Pulmonary artery endothelial cell (primary cell): ENCODE measurements at regions not wholly inside any gene's neighbourhood (a gene's known extent, or its start where the extent isn't known, plus 50 kb on each side); places are given as distances from the start of the nearest gene placed in this dataset.
"Not testable (repeated sequence)": the region's sequence is repeated elsewhere in the genome, so short reads cannot be mapped to it uniquely, and the experiment has no call there.

Experiments
- DNase-seq: peaks from one replicate; pipeline ENCODE4 v3.0.0-alpha.2; 2011; ENCODE audit warnings: low read depth, low spot score

DNA sequence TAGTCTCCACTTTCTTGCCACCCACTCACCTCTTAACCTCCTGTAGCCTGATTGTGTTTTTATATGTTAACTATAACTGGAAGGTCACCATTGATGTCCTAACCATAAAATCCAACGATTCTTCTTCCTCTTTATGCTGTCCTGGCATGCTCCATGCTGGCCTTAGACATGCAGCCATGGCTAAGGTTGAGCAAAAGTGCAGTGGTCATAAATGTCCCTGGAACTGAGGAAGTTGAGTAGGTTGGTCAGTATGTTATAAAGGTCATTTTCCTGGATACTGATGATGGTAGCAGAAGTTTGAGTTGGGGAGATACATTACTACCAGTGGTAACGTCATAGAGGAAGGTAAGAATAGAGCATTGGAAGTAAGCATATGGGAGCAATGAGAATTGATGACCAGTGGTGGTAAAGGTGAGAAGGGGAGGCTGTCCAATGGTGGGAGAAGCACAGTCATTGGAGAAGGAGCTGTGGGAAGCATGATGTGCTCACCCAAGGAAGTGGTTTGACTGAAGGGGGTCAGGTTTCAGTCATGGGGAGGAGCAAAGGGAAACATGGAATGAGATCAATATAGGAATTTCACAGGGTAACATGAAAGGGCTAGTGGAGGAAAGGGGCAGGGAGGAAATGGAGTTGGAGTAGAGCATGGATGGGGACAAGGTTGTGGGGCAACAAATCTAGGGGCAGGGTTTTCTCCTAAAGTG is 240.8 kb downstream of the DACT1 start:
- no peak for DNase-seq

GRCh38 chr14:58881433-58881832 is 243.7 kb downstream of the DACT1 start:
- no peak for DNase-seq

DNA sequence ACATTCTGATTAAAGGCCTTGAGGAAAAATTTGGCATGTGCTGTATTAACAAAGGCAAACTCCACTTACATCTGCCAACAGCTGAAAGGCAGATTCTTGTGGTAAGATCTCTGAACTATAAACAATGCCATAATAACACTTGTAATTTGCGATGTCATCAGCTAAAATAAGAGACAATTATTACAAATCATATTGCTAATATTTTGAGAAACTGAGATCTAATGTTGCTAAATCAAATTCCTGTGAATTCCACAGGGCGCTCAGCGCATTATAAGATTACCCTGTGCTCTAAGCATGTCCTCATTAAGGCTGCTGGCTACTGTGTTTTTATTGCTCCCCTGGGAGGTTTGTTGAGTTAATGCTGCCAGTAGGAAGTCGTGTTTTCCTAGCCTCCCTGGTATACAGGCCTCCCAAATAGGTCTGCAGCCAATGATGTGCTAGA is 244.8 kb downstream of the DACT1 start:
- no peak for DNase-seq

- no peak for DNase-seq
Observed at GRCh38 chr14:58884442-58884841, 246.7 kb downstream of the DACT1 start.

DNA sequence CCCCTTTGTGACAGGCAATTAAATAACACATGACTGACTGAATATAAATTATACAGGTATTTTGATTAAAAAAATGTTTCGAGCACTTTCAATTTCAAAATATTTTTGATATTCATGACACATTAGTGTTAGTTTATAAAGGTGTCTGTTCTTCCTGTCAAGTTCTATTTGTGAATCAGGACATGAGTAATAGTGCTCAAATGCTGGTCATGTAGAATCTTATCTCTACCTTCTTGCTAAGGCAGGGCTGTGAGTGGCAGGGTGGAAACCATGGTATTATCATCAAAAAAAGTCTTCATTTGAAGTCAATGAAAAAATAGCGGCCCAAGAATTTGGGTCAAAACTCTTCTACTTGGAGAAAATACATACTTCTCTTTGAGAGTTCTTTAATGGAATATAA is 250.2 kb downstream of the DACT1 start:
- DNase-seq = no peak

DNA sequence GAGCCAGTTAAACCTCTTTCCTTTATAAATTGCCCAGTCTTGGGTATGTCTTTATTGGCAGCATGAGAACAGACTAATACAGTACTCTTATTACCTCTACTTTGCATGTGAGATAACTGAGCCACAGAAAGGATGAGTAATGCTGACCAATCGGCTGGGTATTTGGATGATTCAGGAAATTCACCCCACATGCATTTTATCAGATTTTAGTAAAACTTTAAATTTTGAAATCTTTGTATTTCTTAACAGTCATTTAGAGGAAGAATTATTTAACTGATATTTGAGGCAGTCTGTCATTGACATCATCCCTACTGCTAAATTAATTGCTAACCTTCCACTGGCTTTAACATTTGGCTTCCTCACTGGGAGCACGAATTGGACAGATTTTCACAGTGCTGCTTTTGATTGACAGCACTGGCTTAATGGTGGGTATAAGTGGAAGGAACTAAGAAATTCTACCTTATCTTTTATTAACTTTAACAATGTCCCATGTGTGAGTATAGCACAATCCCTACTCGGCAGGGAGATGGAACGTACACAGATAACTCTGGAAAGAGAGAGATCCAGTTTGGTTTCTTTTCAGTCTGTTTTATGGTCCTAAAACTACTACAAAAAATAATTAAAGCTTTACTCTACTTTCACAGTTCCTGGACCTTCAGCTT is 261.0 kb downstream of the DACT1 start:
- no peak for DNase-seq

DNA sequence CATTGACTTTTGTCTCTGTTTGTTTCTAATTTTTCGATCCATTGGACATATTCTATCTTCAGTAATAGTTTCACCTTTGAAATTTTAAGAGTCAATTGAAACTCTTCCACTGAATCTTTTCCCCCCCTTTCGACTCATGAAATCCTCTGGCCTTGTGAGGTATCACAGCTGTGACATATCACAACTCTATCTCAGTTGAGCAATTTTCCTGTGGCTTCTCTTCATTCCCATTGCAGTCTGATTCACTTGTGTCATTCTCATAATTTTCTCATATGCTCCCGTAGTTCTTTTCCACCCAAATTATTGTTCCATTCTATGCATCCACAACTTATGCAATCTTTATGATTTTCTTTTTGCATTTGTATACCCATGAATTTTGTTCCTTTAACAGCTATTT is 261.6 kb downstream of the DACT1 start:
- no peak for DNase-seq

DNA sequence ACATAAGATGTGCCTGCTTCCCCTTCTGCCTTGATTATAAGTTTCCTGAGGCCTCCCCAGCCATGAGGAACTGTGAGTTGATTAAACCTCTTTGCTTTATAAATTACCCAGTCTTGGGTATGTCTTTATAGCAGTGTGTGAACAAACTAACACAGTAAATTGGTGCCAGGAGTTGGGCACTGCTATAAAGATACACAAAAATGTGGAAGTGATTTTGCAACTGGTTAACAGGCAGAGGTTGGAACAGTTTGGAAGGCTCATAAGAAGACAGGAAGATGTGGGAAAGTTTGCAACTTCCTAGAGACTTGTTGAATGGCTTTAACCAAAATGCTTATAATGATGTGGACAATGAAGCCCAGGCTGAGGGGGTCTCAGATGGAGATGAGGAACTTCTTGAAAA is 264.1 kb downstream of the DACT1 start:
- no peak for DNase-seq

DNA sequence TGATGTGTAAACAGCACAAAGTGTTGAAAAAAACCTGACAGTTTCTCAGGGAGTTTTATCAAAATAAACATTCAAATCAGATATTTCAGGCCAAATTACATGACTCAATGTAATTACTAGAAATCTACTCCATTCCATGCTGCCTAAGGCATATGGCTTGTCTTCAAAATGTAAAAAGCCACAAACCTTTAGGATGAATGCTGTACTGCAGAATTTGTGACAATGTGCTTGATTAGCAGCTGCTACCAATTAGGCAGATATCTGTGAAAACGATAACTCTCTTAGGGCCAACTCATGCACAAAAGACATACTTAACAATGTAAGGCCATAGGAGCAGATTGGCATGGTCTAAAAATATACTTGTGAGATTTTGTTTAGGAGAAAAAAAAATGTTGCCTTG is 267.0 kb downstream of the DACT1 start:
- DNase-seq = no peak

GRCh38 chr14:58907803-58908202 is 270.0 kb downstream of the DACT1 start:
- DNase-seq = no peak

- no peak for DNase-seq
Observed at GRCh38 chr14:58912287-58912686, 274.5 kb downstream of the DACT1 start.

DNA sequence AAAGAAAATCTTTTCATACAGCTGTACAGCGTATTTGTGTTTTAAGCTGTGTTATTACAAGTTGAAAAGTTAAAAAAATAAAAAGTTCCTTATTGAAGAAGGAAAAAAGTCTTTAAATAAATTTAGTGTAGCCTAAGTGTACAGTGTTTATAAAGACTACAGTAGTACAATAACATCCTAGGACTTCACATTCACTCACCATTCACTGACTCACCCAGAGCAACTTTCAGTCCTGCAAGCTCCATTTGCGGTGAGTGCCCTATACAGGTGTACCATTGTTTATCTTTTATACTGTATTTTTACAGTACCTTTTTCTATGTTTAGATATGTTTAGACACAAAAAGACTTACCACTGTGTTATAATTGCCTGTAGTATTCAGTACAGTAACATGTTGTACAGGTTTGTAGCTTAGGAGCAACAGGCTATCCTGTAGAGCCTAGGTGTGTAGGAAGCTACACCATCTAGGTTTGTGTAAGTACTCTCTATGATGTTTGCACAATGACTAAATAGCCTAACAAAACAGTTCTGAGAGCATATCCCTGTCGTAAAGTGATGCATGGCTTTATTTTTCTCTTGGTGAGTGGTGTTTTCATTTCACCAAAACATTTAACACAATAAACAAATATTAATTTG is 275.2 kb downstream of the DACT1 start:
- DNase-seq = no peak

- DNase-seq = no peak
Observed at GRCh38 chr14:58914279-58914855, 274.1 kb upstream of the DAAM1 start.

DNA sequence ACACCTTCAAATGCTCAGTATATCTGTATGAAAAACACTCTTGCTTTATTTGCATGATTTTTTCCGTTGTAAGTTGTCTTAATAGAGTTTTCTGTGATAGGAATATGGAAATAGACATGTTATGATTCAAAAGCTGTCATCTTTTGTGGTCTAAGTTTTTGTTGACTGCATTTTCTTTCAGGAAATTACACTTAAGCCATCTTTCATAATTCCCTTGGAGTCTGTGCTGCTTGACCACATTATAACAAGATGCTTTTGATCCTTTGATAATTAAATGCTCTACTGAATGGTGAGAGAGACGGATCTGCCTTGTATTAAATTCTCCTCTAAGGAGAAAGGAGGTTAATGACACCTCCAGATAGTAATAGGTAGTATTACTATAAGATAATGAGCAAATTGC is 272.8 kb upstream of the DAAM1 start:
- no peak for DNase-seq

- DNase-seq = no peak
Observed at GRCh38 chr14:58918066-58918738, 270.3 kb upstream of the DAAM1 start.

- DNase-seq = no peak
Observed at GRCh38 chr14:58919217-58919616, 269.2 kb upstream of the DAAM1 start.

GRCh38 chr14:58920230-58920629 is 268.2 kb upstream of the DAAM1 start:
- no peak for DNase-seq

- not testable (repeated sequence) for DNase-seq
Observed at GRCh38 chr14:58922201-58922940, 266.1 kb upstream of the DAAM1 start.

GRCh38 chr14:58923751-58924405 is 264.6 kb upstream of the DAAM1 start:
- DNase-seq = no peak

- DNase-seq = no peak
Observed at GRCh38 chr14:58941629-58942028, 246.8 kb upstream of the DAAM1 start.

DNA sequence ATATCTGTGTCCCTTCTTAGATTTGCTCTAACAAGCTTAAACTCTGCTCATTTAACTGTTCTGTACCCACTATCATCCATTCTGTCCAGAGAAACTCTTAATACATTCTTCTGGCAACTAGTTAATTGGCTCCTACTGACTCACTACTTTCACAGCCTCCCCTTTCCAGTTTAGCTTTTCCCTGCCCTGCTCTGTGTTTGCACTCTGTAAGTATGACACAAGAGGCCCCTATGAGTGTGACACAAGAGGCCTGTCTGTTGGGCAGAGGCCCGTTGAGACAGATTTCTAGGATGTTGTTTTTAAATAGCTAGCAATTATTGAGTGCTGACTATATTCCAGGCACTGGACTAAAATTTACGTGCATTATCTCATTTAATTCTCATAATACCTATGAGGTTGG is 246.0 kb upstream of the DAAM1 start:
- no peak for DNase-seq
